A549 (cell line): ENCODE measurements at regions not wholly inside any gene's neighbourhood (a gene's known extent, or its start where the extent isn't known, plus 50 kb on each side); places are given as distances from the start of the nearest gene placed in this dataset.

ENCODE experiments used
- CEBPB ChIP-seq, 2 experiments: fragments of >200 bp in 1 of 2; sonication (Bioruptor Twin) in 1 of 2; formaldehyde crosslinking in 1 of 2; IDR thresholded peaks; 2 replicates each; pipeline ENCODE4 v1.6.1; 2012 to 2016
- CHD2 ChIP-seq: fragments of 150-350 bp; IDR thresholded peaks from 2 replicates; pipeline ENCODE4 v1.6.1; 2014; ENCODE audit warnings: low read length; ENCODE audit not compliant: partially characterized antibody
- ELK1 ChIP-seq: fragments of 150-350 bp; IDR thresholded peaks from 2 replicates; pipeline ENCODE4 v1.6.1; 2014; ENCODE audit warnings: low read depth, mild to moderate bottlenecking, low read length
- EP300 ChIP-seq, 2 experiments: fragments of >200 bp; sonication (Bioruptor Twin); formaldehyde crosslinking; IDR thresholded peaks; 2 replicates in 1 of 2; 3 replicates in 1 of 2; pipeline ENCODE4 v1.6.1; 2016 to 2017
- HDAC2 ChIP-seq: fragments of 200-600 bp; sonication (generic); IDR thresholded peaks from 2 replicates; pipeline ENCODE4 v1.6.1; 2016
- JUN ChIP-seq, 2 experiments: fragments of >200 bp; sonication (Bioruptor Twin); formaldehyde crosslinking; IDR thresholded peaks; 2 replicates in 1 of 2; 3 replicates in 1 of 2; pipeline ENCODE4 v1.6.1; 2016 to 2017
- NR3C1 ChIP-seq: fragments of >200 bp; sonication (Bioruptor Twin); formaldehyde crosslinking; IDR thresholded peaks from 3 replicates; pipeline ENCODE4 v1.6.1; 2017
- PBX3 ChIP-seq: IDR thresholded peaks from 2 replicates; pipeline ENCODE4 v1.6.1; 2012
- POLR2A ChIP-seq: IDR thresholded peaks from 2 replicates; pipeline ENCODE4 v1.6.1; 2012; ENCODE audit warnings: mild to moderate bottlenecking, low read length
- SMC3 ChIP-seq: fragments of >200 bp; sonication (Bioruptor Twin); formaldehyde crosslinking; IDR thresholded peaks from 3 replicates; pipeline ENCODE4 v1.6.1; 2018; ENCODE audit warnings: inconsistent platforms
- TF ChIP-seq, protein P1 (sequence below): fragments of >200 bp; sonication (Bioruptor Twin); formaldehyde crosslinking; IDR thresholded peaks from 3 replicates; pipeline ENCODE4 v1.5.1; 2016

DNA sequence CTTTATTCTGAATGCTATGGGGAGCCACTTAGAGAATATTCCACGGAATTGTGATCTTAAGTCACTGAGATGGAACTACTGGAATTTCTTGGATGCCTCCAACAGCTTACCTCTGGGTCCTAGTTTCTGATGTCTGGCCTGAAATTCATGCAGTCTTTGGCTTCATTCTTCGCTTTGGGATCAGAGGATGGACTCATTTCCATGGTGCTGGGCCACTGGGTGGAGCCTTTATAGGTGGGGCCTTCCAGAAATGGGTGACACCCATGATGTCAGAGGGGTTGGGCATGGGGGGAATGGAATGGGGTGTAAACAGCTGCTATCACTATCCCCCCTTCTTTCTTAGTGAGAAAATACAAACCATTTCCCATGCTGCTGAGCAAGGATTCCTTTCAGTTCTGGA, 73.7 kb upstream of the FGGY start:
- TF ChIP-seq, protein P1, sequence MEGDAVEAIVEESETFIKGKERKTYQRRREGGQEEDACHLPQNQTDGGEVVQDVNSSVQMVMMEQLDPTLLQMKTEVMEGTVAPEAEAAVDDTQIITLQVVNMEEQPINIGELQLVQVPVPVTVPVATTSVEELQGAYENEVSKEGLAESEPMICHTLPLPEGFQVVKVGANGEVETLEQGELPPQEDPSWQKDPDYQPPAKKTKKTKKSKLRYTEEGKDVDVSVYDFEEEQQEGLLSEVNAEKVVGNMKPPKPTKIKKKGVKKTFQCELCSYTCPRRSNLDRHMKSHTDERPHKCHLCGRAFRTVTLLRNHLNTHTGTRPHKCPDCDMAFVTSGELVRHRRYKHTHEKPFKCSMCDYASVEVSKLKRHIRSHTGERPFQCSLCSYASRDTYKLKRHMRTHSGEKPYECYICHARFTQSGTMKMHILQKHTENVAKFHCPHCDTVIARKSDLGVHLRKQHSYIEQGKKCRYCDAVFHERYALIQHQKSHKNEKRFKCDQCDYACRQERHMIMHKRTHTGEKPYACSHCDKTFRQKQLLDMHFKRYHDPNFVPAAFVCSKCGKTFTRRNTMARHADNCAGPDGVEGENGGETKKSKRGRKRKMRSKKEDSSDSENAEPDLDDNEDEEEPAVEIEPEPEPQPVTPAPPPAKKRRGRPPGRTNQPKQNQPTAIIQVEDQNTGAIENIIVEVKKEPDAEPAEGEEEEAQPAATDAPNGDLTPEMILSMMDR: no peak
- no peak for TF ChIP-seq POLR2A
- TF ChIP-seq EP300 (IDR thresholded peaks at IDR 0.05): no peak
- no peak for TF ChIP-seq CEBPB (IDR thresholded peaks at IDR 0.05)
- no peak for TF ChIP-seq SMC3
- no peak for TF ChIP-seq NR3C1
- TF ChIP-seq PBX3: no peak
- no peak for TF ChIP-seq CHD2
- TF ChIP-seq JUN (IDR thresholded peaks at IDR 0.05): no peak
- TF ChIP-seq ELK1: no peak
- TF ChIP-seq HDAC2: no peak
